Cardiac muscle cell (in vitro differentiated cells and primary cell): ENCODE measurements at regions not wholly inside any gene's neighbourhood (a gene's known extent, or its start where the extent isn't known, plus 50 kb on each side); places are given as distances from the start of the nearest gene placed in this dataset.
"Not testable (repeated sequence)": the region's sequence is repeated elsewhere in the genome, so short reads cannot be mapped to it uniquely, and the experiment has no call there.

Source experiments
- DNase-seq, 2 donors: peaks; one replicate each; pipeline versions ENCODE4 v3.0.0 to v3.0.0-alpha.2; 2010 to 2017; ENCODE audit warnings: low read depth in 1 of 2, low spot score in 1 of 2
- H3K27ac ChIP-seq: fragments of 200-600 bp; sonication (generic); 2 replicates; pipeline ENCODE4 v1.5.1; 2016
- H3K27me3 ChIP-seq: fragments of 200-600 bp; sonication (generic); 2 replicates; pipeline ENCODE4 v1.6.0; 2016; ENCODE audit warnings: control low read depth
- H3K36me3 ChIP-seq: fragments of 200-600 bp; sonication (generic); 2 replicates; pipeline ENCODE4 v1.5.1; 2016; ENCODE audit warnings: control low read depth
- H3K4me1 ChIP-seq: fragments of 200-600 bp; sonication (generic); 2 replicates; pipeline ENCODE4 v1.8.1; 2017; ENCODE audit warnings: low read depth, mild to moderate bottlenecking, mixed run types
- H3K4me3 ChIP-seq: fragments of 200-600 bp; sonication (generic); 2 replicates; pipeline ENCODE4 v1.5.1; 2016; ENCODE audit warnings: mild to moderate bottlenecking
- H3K9me3 ChIP-seq: fragments of 200-600 bp; sonication (generic); 2 replicates; pipeline ENCODE4 v1.5.1; 2017; ENCODE audit warnings: low read depth, mild to moderate bottlenecking, control low read depth
- TF ChIP-seq, protein P1 (sequence below): IDR thresholded peaks from 2 replicates; pipeline ENCODE4 v1.5.1; 2012; ENCODE audit warnings: low read depth, mild to moderate bottlenecking, low read length

GRCh38 chr18:78828131-78828530 is 151.5 kb upstream of the SALL3 start:
- no peak for DNase-seq
- no peak overlapping the region for H3K4me3 ChIP-seq
- H3K4me1 ChIP-seq, result peaks cover 7% of the 10 kb centered on the region
- H3K27ac ChIP-seq, result no peak overlapping the region
- no peaks in the 10 kb centered on the region for H3K9me3 ChIP-seq
- no peaks in the 10 kb centered on the region for H3K27me3 ChIP-seq
- H3K36me3 ChIP-seq, result no peaks in the 10 kb centered on the region
- TF ChIP-seq, protein P1, sequence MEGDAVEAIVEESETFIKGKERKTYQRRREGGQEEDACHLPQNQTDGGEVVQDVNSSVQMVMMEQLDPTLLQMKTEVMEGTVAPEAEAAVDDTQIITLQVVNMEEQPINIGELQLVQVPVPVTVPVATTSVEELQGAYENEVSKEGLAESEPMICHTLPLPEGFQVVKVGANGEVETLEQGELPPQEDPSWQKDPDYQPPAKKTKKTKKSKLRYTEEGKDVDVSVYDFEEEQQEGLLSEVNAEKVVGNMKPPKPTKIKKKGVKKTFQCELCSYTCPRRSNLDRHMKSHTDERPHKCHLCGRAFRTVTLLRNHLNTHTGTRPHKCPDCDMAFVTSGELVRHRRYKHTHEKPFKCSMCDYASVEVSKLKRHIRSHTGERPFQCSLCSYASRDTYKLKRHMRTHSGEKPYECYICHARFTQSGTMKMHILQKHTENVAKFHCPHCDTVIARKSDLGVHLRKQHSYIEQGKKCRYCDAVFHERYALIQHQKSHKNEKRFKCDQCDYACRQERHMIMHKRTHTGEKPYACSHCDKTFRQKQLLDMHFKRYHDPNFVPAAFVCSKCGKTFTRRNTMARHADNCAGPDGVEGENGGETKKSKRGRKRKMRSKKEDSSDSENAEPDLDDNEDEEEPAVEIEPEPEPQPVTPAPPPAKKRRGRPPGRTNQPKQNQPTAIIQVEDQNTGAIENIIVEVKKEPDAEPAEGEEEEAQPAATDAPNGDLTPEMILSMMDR, result no peak

GRCh38 chr18:78829026-78829425 is 150.6 kb upstream of the SALL3 start:
- not testable (repeated sequence) for DNase-seq, H3K36me3 ChIP-seq, H3K27ac ChIP-seq, H3K4me3 ChIP-seq, H3K9me3 ChIP-seq, H3K4me1 ChIP-seq, H3K27me3 ChIP-seq

- Histone ChIP-seq H3K9me3 (no peaks in the 10 kb centered on the region), H3K36me3 (no peaks in the 10 kb centered on the region), H3K27ac (no peak overlapping the region), H3K27me3 (no peaks in the 10 kb centered on the region), H3K4me1 (peaks cover 7% of the 10 kb centered on the region), H3K4me3 (no peak overlapping the region)
- TF ChIP-seq, protein P1, result no peak
- no peak for DNase-seq
These were observed 149.5 kb upstream of the SALL3 start for GRCh38 chr18:78830161-78830560.

GRCh38 chr18:78830826-78831225 is 148.8 kb upstream of the SALL3 start:
- no peak for DNase-seq
- Histone ChIP-seq H3K27ac (no peak overlapping the region), H3K4me1 (peaks cover 7% of the 10 kb centered on the region), H3K9me3 (no peaks in the 10 kb centered on the region), H3K4me3 (no peak overlapping the region), H3K27me3 (no peaks in the 10 kb centered on the region), H3K36me3 (no peaks in the 10 kb centered on the region)
- TF ChIP-seq, protein P1, result no peak

GRCh38 chr18:78831603-78832002 is 148.0 kb upstream of the SALL3 start:
- Histone ChIP-seq H3K36me3 (no peaks in the 10 kb centered on the region), H3K27ac (no peak overlapping the region), H3K4me1 (peaks cover 7% of the 10 kb centered on the region), H3K9me3 (no peaks in the 10 kb centered on the region), H3K27me3 (no peaks in the 10 kb centered on the region), H3K4me3 (no peak overlapping the region)
- no peak for DNase-seq
- TF ChIP-seq, protein P1, result no peak

DNA sequence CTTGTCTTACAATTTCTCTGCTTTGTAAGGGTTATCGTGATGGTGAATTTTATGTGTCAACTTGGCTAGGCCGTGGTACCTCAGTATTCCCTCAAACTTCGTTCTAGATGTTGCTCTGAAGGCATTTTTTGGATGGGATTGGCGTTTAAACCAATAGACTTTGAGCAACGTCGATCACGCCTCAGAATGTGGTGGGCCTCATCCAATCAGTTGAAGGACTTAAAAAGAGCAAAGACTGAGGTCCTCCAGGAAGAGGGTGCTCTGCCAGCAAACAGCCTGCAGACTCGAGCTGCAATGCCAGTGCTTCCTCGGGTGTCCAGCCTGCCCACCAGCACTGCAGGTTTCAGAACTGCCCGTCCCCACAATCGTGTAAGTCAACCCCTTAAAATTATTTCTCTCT is 145.8 kb upstream of the SALL3 start:
- Histone ChIP-seq H3K27me3 (no peaks in the 10 kb centered on the region), H3K9me3 (no peaks in the 10 kb centered on the region), H3K4me3 (no peak overlapping the region), H3K4me1 (no peaks in the 10 kb centered on the region), H3K36me3 (no peaks in the 10 kb centered on the region), H3K27ac (no peak overlapping the region)
- TF ChIP-seq, protein P1, result no peak
- no peak for DNase-seq
